ENCODE measurements at regions not wholly inside any gene's neighbourhood (a gene's known extent, or its start where the extent isn't known, plus 50 kb on each side); places are given as distances from the start of the nearest gene placed in this dataset.
A peak's percentile ranks its signal among the peaks of the same experiment; 100 is the strongest.

- Histone ChIP-seq H3K36me3 (ENCODE audit: control insufficient read depth, insufficient read depth, low read length) (no peaks in the 10 kb centered on the region), H3K27ac (ENCODE audit: low read depth, low read length) (no peak overlapping the region), H3K27me3 (ENCODE audit: control insufficient read depth, insufficient read depth, low read length) (no peaks in the 10 kb centered on the region), H3K4me1 (ENCODE audit: control insufficient read depth, insufficient read depth, low read length) (no peaks in the 10 kb centered on the region), H3K9ac (ENCODE audit: low read depth, low read length) (no peak overlapping the region), H3K4me3 (ENCODE audit: low read depth, low read length) (no peak overlapping the region), H3K9me3 (ENCODE audit: control insufficient read depth, insufficient read depth, low read length) (no peaks in the 10 kb centered on the region)
Measured at GRCh38 chr10:3866332-3866731, 81.3 kb upstream of the KLF6 start.

- Histone ChIP-seq H3K9me3 (ENCODE audit: control insufficient read depth, insufficient read depth, low read length) (no peaks in the 10 kb centered on the region), H3K36me3 (ENCODE audit: control insufficient read depth, insufficient read depth, low read length) (no peaks in the 10 kb centered on the region), H3K27me3 (ENCODE audit: control insufficient read depth, insufficient read depth, low read length) (no peaks in the 10 kb centered on the region), H3K9ac (ENCODE audit: low read depth, low read length) (no peak overlapping the region), H3K4me1 (ENCODE audit: control insufficient read depth, insufficient read depth, low read length) (no peaks in the 10 kb centered on the region), H3K27ac (ENCODE audit: low read depth, low read length) (no peak overlapping the region), H3K4me3 (ENCODE audit: low read depth, low read length) (no peak overlapping the region)
Measured at GRCh38 chr10:3865565-3865964, 80.6 kb upstream of the KLF6 start.

- H3K9me3 ChIP-seq (ENCODE audit: control insufficient read depth, insufficient read depth, low read length) = no peaks in the 10 kb centered on the region
- no peak overlapping the region for H3K9ac ChIP-seq (ENCODE audit: low read depth, low read length)
- H3K36me3 ChIP-seq (ENCODE audit: control insufficient read depth, insufficient read depth, low read length) = no peaks in the 10 kb centered on the region
- no peak overlapping the region for H3K4me3 ChIP-seq (ENCODE audit: low read depth, low read length)
- no peaks in the 10 kb centered on the region for H3K4me1 ChIP-seq (ENCODE audit: control insufficient read depth, insufficient read depth, low read length)
- H3K27me3 ChIP-seq (ENCODE audit: control insufficient read depth, insufficient read depth, low read length) = no peaks in the 10 kb centered on the region
- H3K27ac ChIP-seq (ENCODE audit: low read depth, low read length) = no peak overlapping the region
Measured at GRCh38 chr10:3861795-3862194, 76.8 kb upstream of the KLF6 start.

GRCh38 chr10:3858051-3858845 is 73.2 kb upstream of the KLF6 start:
- no peak overlapping the region for H3K9ac ChIP-seq (ENCODE audit: low read depth, low read length)
- H3K4me3 ChIP-seq (ENCODE audit: low read depth, low read length) = no peak overlapping the region
- peaks cover 10% of the 10 kb centered on the region for H3K4me1 ChIP-seq (ENCODE audit: control insufficient read depth, insufficient read depth, low read length)
- H3K36me3 ChIP-seq (ENCODE audit: control insufficient read depth, insufficient read depth, low read length) = no peaks in the 10 kb centered on the region
- H3K27ac ChIP-seq (ENCODE audit: low read depth, low read length) = no peak overlapping the region
- no peaks in the 10 kb centered on the region for H3K9me3 ChIP-seq (ENCODE audit: control insufficient read depth, insufficient read depth, low read length)
- H3K27me3 ChIP-seq (ENCODE audit: control insufficient read depth, insufficient read depth, low read length) = no peaks in the 10 kb centered on the region

GRCh38 chr10:3857318-3857717 is 72.3 kb upstream of the KLF6 start:
- H3K4me3 ChIP-seq (ENCODE audit: low read depth, low read length) = no peak overlapping the region
- H3K27ac ChIP-seq (ENCODE audit: low read depth, low read length) = no peak overlapping the region
- H3K4me1 ChIP-seq (ENCODE audit: control insufficient read depth, insufficient read depth, low read length) = peaks cover 19% of the 10 kb centered on the region
- no peaks in the 10 kb centered on the region for H3K36me3 ChIP-seq (ENCODE audit: control insufficient read depth, insufficient read depth, low read length)
- no peaks in the 10 kb centered on the region for H3K27me3 ChIP-seq (ENCODE audit: control insufficient read depth, insufficient read depth, low read length)
- no peak overlapping the region for H3K9ac ChIP-seq (ENCODE audit: low read depth, low read length)
- no peaks in the 10 kb centered on the region for H3K9me3 ChIP-seq (ENCODE audit: control insufficient read depth, insufficient read depth, low read length)

GRCh38 chr10:3856593-3856992 is 71.6 kb upstream of the KLF6 start:
- Histone ChIP-seq H3K9ac (ENCODE audit: low read depth, low read length) (no peak overlapping the region), H3K4me1 (ENCODE audit: control insufficient read depth, insufficient read depth, low read length) (peaks cover 23% of the 10 kb centered on the region), H3K27ac (ENCODE audit: low read depth, low read length) (no peak overlapping the region), H3K36me3 (ENCODE audit: control insufficient read depth, insufficient read depth, low read length) (no peaks in the 10 kb centered on the region), H3K9me3 (ENCODE audit: control insufficient read depth, insufficient read depth, low read length) (no peaks in the 10 kb centered on the region), H3K27me3 (ENCODE audit: control insufficient read depth, insufficient read depth, low read length) (no peaks in the 10 kb centered on the region), H3K4me3 (ENCODE audit: low read depth, low read length) (no peak overlapping the region)

GRCh38 chr10:3853547-3854303 is 68.7 kb upstream of the KLF6 start:
- Histone ChIP-seq H3K9ac (ENCODE audit: low read depth, low read length) (no peak overlapping the region), H3K27me3 (ENCODE audit: control insufficient read depth, insufficient read depth, low read length) (no peaks in the 10 kb centered on the region), H3K9me3 (ENCODE audit: control insufficient read depth, insufficient read depth, low read length) (no peaks in the 10 kb centered on the region), H3K27ac (ENCODE audit: low read depth, low read length) (peak overlapping the region; percentile 89), H3K36me3 (ENCODE audit: control insufficient read depth, insufficient read depth, low read length) (no peaks in the 10 kb centered on the region), H3K4me3 (ENCODE audit: low read depth, low read length) (no peak overlapping the region; the same call in 1 of the 2 replicates), H3K4me1 (ENCODE audit: control insufficient read depth, insufficient read depth, low read length) (peaks cover 23% of the 10 kb centered on the region)

GRCh38 chr10:3853016-3853415 is 68.0 kb upstream of the KLF6 start:
- Histone ChIP-seq H3K4me3 (ENCODE audit: low read depth, low read length) (no peak overlapping the region), H3K9me3 (ENCODE audit: control insufficient read depth, insufficient read depth, low read length) (no peaks in the 10 kb centered on the region), H3K36me3 (ENCODE audit: control insufficient read depth, insufficient read depth, low read length) (no peaks in the 10 kb centered on the region), H3K27me3 (ENCODE audit: control insufficient read depth, insufficient read depth, low read length) (no peaks in the 10 kb centered on the region), H3K27ac (ENCODE audit: low read depth, low read length) (peak overlapping the region; percentile 89), H3K9ac (ENCODE audit: low read depth, low read length) (no peak overlapping the region), H3K4me1 (ENCODE audit: control insufficient read depth, insufficient read depth, low read length) (peaks cover 23% of the 10 kb centered on the region)

- Histone ChIP-seq H3K27me3 (ENCODE audit: control insufficient read depth, insufficient read depth, low read length) (no peaks in the 10 kb centered on the region), H3K4me1 (ENCODE audit: control insufficient read depth, insufficient read depth, low read length) (peaks cover 23% of the 10 kb centered on the region), H3K9me3 (ENCODE audit: control insufficient read depth, insufficient read depth, low read length) (no peaks in the 10 kb centered on the region), H3K27ac (ENCODE audit: low read depth, low read length) (peak overlapping the region; percentile 89), H3K9ac (ENCODE audit: low read depth, low read length) (peak overlapping the region; percentile 3; the same call in 1 of the 2 replicates), H3K36me3 (ENCODE audit: control insufficient read depth, insufficient read depth, low read length) (no peaks in the 10 kb centered on the region), H3K4me3 (ENCODE audit: low read depth, low read length) (no peak overlapping the region)
Measured at GRCh38 chr10:3852147-3852904, 67.3 kb upstream of the KLF6 start.

GRCh38 chr10:3850999-3851937 is 66.3 kb upstream of the KLF6 start:
- Histone ChIP-seq H3K4me3 (ENCODE audit: low read depth, low read length) (no peak overlapping the region), H3K9ac (ENCODE audit: low read depth, low read length) (no peak overlapping the region), H3K27me3 (ENCODE audit: control insufficient read depth, insufficient read depth, low read length) (no peaks in the 10 kb centered on the region), H3K27ac (ENCODE audit: low read depth, low read length) (peak overlapping the region; percentile 89), H3K36me3 (ENCODE audit: control insufficient read depth, insufficient read depth, low read length) (no peaks in the 10 kb centered on the region), H3K4me1 (ENCODE audit: control insufficient read depth, insufficient read depth, low read length) (peaks cover 23% of the 10 kb centered on the region), H3K9me3 (ENCODE audit: control insufficient read depth, insufficient read depth, low read length) (no peaks in the 10 kb centered on the region)

Measured in HUES48 (cell line).